Uterus (tissue), 3 donors: ENCODE measurements at regions not wholly inside any gene's neighbourhood (a gene's known extent, or its start where the extent isn't known, plus 50 kb on each side); places are given as distances from the start of the nearest gene placed in this dataset.

Experiments used
- DNase-seq, 2 donors: peaks; one replicate each; pipeline ENCODE4 v3.0.0-alpha.2; 2019 to 2020
- H3K27ac ChIP-seq, 2 donors: fragments of 200-600 bp; sonication (generic); 1 replicate in 1 of 2; 2 replicates in 1 of 2; pipeline ENCODE4 v1.5.1; 2016 to 2018
- H3K27me3 ChIP-seq, 2 donors: fragments of 200-600 bp; sonication (generic); one replicate each; pipeline ENCODE4 v1.5.1; 2018 to 2019; ENCODE audit warnings: control low read depth in 1 of 2
- H3K36me3 ChIP-seq, 2 donors: fragments of 200-600 bp; sonication (generic); one replicate each; pipeline ENCODE4 v1.5.1; 2019; ENCODE audit warnings: control low read depth in 1 of 2
- H3K4me1 ChIP-seq, 2 donors: fragments of 200-600 bp; sonication (generic); one replicate each; pipeline ENCODE4 v1.5.1; 2018 to 2019; ENCODE audit warnings: control low read depth in 1 of 2
- H3K4me3 ChIP-seq, 2 donors: fragments of 200-600 bp; sonication (generic); 1 replicate in 1 of 2; 2 replicates in 1 of 2; pipeline ENCODE4 v1.5.1; 2018 to 2019; ENCODE audit warnings: mild to moderate bottlenecking in 1 of 2
- H3K9me3 ChIP-seq, 2 donors: fragments of 200-600 bp; sonication (generic); one replicate each; pipeline ENCODE4 v1.5.1; 2019; ENCODE audit warnings: control low read depth in 1 of 2
- CTCF ChIP-seq, 4 experiments: fragments of 200-600 bp in 2 of 4; fragments of 450-650 bp in 2 of 4; sonication (generic) in 2 of 4; IDR thresholded peaks; one replicate each; pipeline ENCODE4 v1.5.1; 2016 to 2019; ENCODE audit warnings: antibody characterized with exemption in 4 of 4, mild to moderate bottlenecking in 2 of 4, moderate library complexity in 1 of 4
- POLR2A ChIP-seq, 2 donors: fragments of 450-650 bp; IDR thresholded peaks; one replicate each; pipeline ENCODE4 v1.6.1; 2016; ENCODE audit warnings: antibody characterized with exemption in 2 of 2, mild to moderate bottlenecking in 1 of 2, moderate library complexity in 1 of 2
- intact Hi-C: fragments of 100-400 bp; cut with DNase I; formaldehyde crosslinking; loops from one replicate; pipeline ENCODE4 v1.15.1; 2023; ENCODE audit warnings: low total_unique reads
- donor health status: DM: yes; HTN: yes; CAD: no.

- Histone ChIP-seq H3K36me3 (no peaks in the 10 kb centered on the region), H3K4me1 (no peaks in the 10 kb centered on the region), H3K4me3 (no peak overlapping the region), H3K9me3 (peaks cover under 1 to 3% of the 10 kb centered on the region in 2 donors), H3K27ac (no peak overlapping the region), H3K27me3 (no peaks in the 10 kb centered on the region)
- TF ChIP-seq POLR2A (IDR thresholded peaks at IDR 0.05) (no peak), CTCF (IDR thresholded peaks at IDR 0.05) (no peak)
- DNase-seq = no peak
- intact Hi-C loops = no loop called here
Measured at GRCh38 chr3:157741607-157742006, 238.4 kb upstream of the VEPH1 start.

- H3K4me1 ChIP-seq = no peaks in the 10 kb centered on the region
- intact Hi-C loops = no loop called here
- H3K27me3 ChIP-seq = no peaks in the 10 kb centered on the region
- TF ChIP-seq CTCF (IDR thresholded peaks at IDR 0.05) = no peak
- no peak for TF ChIP-seq POLR2A (IDR thresholded peaks at IDR 0.05)
- peaks cover 3% of the 10 kb centered on the region in 2 donors for H3K9me3 ChIP-seq
- no peaks in the 10 kb centered on the region for H3K36me3 ChIP-seq
- no peak overlapping the region for H3K27ac ChIP-seq
- DNase-seq = no peak
- H3K4me3 ChIP-seq = no peak overlapping the region
Measured at GRCh38 chr3:157738441-157738840, 235.2 kb upstream of the VEPH1 start.

- H3K36me3 ChIP-seq = no peaks in the 10 kb centered on the region
- intact Hi-C loops = no loop called here
Measured at GRCh38 chr3:157718800-157719199, 215.6 kb upstream of the VEPH1 start.

GRCh38 chr3:157713101-157713500 is 209.9 kb upstream of the VEPH1 start:
- H3K4me3 ChIP-seq = no peak overlapping the region
- intact Hi-C loops = no loop called here

More at GRCh38 chr3:157718800-157719199, 215.6 kb upstream of the VEPH1 start:
- no peak for TF ChIP-seq CTCF (IDR thresholded peaks at IDR 0.05)
- TF ChIP-seq POLR2A (IDR thresholded peaks at IDR 0.05) = no peak
- H3K4me3 ChIP-seq = no peak overlapping the region
- no peaks in the 10 kb centered on the region for H3K9me3 ChIP-seq
- H3K27me3 ChIP-seq = no peaks in the 10 kb centered on the region
- H3K27ac ChIP-seq = no peak overlapping the region
- H3K4me1 ChIP-seq = no peaks in the 10 kb centered on the region
- DNase-seq = no peak

GRCh38 chr3:157705258-157705657 is 202.0 kb upstream of the VEPH1 start:
- intact Hi-C loops = no loop called here
- TF ChIP-seq CTCF (IDR thresholded peaks at IDR 0.05) = no peak
- TF ChIP-seq POLR2A (IDR thresholded peaks at IDR 0.05) = no peak

More at GRCh38 chr3:157713101-157713500, 209.9 kb upstream of the VEPH1 start:
- no peaks in the 10 kb centered on the region for H3K27me3 ChIP-seq
- H3K36me3 ChIP-seq = no peaks in the 10 kb centered on the region
- TF ChIP-seq CTCF (IDR thresholded peaks at IDR 0.05) = no peak
- TF ChIP-seq POLR2A (IDR thresholded peaks at IDR 0.05) = no peak
- DNase-seq = no peak
- no peaks in the 10 kb centered on the region for H3K4me1 ChIP-seq
- H3K27ac ChIP-seq = no peak overlapping the region
- H3K9me3 ChIP-seq = no peaks in the 10 kb centered on the region

More at GRCh38 chr3:157705258-157705657, 202.0 kb upstream of the VEPH1 start:
- Histone ChIP-seq H3K27ac (no peak overlapping the region), H3K36me3 (no peaks in the 10 kb centered on the region), H3K27me3 (no peaks in the 10 kb centered on the region), H3K9me3 (no peaks in the 10 kb centered on the region), H3K4me1 (no peaks in the 10 kb centered on the region), H3K4me3 (no peak overlapping the region)
- no peak for DNase-seq
